ENCODE measurements at regions not wholly inside any gene's neighbourhood (a gene's known extent, or its start where the extent isn't known, plus 50 kb on each side); places are given as distances from the start of the nearest gene placed in this dataset.

DNA sequence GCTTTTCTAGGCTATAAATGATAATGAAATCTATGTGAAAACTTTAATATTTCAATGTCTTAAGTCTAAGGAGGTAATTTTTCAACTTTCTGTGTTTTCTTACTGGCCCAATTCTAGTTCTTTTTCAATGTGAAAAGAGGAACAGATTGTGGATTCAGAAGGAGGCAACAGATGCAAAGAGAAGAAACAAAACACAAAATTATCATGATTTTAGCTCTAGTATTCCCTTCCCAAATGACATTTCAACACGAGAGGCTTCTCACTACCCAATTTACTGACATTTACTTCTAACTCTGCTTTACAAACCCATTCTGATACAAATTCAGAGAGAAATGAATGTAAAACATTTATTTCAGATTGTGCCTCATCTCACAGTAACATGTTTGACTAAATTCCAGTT, 169.4 kb downstream of the WT1 start:
- no peak for DNase-seq (ENCODE audit: low read depth in 2 of 2)

DNA sequence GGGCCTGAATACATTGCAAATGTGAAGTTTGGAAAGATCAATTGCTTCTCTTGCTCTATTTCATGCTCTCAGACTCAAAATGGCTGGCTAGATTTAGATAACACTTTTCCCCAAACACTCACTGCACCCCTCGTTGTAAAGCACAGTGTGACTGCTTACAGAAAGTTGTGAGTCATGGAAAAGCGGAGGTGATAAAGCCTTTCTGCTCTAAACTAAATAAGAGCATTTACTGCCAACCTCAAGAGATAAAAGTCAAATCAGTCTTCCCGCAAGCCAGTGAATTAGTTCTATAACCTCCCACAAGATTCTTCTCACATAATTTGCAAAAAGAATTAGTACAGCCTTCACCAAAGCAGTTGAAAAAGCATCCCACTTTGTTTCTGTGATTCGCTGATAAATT, 168.7 kb downstream of the WT1 start:
- no peak for DNase-seq (ENCODE audit: low read depth in 2 of 2)

DNA sequence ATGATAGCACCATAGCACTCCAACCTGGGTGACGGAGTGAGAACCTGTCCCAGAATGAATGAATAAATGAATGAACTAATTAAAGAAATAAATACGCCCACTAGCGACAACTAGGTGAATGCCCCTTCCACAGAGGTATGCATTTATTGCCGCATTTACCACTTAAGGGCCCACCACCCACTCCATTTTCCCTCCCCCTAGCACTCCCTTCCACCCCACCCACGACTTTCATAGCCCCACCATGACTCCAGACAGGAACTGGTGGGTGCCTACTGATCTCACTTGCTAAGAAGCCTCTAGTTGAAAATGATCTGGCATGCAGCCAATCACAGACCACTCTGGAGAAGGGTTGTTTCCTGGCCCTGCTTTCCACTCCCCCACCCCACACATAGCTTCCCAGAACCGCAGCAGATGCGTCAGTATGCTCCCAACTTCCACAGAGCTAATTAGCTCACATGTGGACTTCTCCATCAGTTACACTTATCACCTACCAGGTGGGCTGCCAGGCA, 167.6 kb downstream of the WT1 start:
- DNase-seq (ENCODE audit: low read depth in 2 of 2): no peak

DNA sequence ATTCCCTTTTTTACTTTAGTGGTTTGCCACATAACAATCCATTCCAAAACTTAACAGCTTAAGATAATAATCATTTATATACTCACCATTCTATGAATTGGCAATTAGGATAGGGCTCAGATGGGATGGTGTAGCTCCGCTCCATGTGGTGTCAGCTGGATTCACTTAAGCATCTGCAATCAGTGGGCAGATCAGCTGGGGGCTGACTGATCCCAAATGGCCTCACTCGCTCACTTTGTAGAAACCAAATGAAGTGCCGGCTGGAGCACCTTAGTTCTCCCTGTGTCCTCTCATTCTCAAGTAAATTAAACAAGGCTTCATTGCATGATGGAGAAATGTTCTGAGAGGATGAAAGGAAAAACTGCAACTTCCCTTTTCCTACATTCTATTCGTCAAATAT, 161.4 kb downstream of the WT1 start:
- no peak for DNase-seq (ENCODE audit: low read depth in 2 of 2)

DNA sequence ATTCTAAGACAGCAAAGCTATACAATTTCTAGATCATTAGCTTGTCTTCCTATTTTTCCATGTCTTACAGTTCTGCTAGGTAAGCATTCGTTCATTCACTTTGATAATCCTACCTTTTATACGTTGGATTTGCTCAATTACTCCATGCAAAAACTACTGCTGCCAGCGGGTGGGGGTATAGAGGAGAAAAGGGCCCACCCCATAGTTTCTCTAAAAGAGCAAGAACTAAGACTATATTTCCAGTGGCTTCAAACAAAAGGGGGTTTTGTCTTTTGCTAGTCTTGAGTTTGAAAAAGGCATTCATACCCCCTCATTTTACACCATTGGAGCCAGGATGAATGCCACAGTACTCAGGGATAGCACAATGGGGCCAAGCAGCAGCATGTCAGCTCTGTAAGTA, 155.7 kb downstream of the WT1 start:
- no peak for DNase-seq (ENCODE audit: low read depth in 2 of 2)

DNA sequence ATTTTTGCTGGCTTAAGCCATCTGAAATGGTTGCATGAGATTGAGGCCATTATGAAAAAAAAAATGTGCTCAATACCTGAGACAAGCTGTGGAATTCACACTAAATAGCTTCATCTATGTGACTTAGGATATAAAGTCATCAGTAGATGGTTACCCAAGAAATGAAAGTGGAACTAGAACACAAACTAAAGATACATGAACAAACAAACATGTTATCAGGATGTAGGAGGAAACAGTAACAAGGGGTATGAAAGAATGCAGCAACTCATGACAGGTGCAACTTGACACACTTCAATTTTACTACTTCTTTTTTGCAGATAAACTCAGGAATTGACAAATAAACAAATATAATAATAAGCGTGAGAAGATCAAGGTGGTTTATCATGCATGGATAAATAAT, 155.0 kb downstream of the WT1 start:
- DNase-seq (ENCODE audit: low read depth in 2 of 2): no peak

DNA sequence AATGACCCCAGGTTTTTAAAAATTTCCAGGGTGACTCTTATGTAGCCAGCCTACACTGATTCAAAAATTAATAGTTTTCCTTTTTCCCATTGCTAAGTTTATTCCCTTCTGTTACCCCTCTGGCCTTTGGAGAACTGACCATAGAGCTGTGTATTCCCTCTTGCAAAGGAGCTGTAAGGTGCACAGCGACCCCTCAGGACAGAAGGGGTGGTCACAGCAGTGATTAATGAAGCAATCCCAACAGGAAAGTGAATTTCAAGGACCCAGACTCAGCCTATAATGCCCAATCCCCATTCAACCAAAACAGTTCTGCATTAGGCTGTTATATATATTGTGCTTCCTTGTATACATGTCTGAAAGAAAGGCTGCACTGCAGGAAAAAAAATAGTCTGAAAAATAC, 147.1 kb downstream of the WT1 start:
- no peak for DNase-seq (ENCODE audit: low read depth in 2 of 2)

DNA sequence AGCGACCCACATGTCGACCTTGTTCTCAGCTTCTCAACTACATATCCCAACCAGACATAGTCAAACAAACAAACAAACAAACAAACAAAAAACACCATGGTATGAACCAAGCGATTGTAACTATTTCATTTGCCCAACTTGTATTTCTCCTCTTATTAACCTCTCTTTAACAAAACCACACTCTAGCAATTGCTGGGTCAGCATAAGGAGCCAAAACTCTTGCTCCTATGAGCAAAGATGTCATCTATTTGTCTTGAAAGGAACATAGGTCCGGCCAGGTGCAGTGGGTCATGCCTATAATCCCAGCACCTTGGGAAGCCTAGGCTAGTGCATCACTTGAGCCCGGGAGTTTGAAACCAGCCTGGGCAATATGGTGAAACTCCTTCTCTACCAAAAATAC, 145.6 kb downstream of the WT1 start:
- DNase-seq (ENCODE audit: low read depth in 2 of 2): no peak

DNA sequence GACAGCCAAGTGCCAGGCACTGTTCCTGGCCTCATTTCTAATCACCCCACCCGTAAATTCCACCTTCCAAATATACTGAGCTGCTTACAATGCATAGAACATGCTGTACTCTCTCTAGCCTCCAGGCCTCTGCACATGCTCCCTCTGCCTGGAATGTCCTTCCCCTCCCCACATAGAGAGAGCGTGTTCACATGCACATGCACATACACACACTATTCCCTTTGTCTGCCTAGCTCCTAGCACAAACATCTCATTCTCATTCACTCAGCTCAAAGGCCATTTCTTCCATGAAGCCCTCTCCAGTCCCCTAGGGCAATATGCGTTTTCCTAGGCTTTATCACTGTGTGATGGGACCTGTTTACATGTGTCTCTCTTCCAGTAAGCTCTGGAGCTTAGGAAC, 144.6 kb downstream of the WT1 start:
- no peak for DNase-seq (ENCODE audit: low read depth in 2 of 2)

DNA sequence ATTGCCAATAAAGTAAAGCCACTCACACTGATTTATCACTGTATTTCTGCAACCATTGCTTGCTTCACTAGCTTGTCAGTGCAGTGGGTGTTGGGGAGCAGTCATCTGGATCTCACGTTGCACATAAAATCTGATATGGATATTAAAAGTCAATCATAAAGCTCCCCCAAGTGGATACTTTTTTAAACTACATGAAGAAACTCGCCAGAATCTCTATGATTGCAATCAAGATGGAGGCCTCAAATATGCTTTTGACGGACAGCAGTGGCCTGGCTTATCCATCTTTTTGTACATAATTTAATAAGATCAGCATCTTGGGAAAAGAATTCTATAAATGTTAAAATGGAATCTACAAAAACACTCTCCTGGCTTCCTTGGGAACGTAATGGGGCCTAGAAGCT, 137.7 kb downstream of the WT1 start:
- DNase-seq (ENCODE audit: low read depth in 2 of 2): no peak

DNA sequence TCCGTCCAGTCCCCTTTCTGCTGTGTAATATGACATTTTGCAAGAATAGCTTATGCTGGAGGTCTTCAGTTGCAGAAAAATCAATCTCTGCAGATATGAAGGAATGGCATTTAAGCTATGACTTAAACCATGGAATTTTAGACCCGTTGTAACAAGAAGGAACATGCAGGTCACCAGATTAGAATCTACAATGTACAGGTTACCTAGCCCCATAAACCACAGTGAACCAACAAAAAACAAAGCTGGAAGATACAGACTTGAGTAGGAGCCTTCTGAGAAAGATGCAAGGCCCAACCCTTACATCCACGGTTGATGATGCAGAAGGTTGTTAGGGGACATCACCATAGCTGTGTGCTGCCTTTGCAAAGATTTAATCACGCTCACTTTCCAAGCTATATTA, 132.5 kb downstream of the WT1 start:
- DNase-seq (ENCODE audit: low read depth in 2 of 2): no peak

DNA sequence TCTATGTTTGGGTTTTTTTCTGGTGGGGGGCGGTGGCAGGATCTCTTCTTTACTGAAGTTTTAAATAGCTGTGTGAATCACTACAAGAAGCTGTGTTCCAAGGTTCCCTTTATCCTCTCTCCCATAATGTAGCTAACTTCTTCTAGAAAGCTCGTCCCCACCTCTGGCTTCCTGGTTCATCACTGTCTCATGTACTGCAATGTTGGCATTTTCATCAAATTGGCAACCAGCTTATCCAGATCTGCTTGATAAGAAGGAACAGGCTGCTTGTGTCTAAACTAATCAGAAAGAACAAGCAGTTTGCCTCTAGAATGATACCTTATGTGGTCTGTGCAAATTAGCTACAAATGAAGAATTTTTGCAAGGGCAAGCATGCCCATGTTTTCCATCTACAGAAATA, 130.8 kb downstream of the WT1 start:
- no peak for DNase-seq (ENCODE audit: low read depth in 2 of 2)

DNA sequence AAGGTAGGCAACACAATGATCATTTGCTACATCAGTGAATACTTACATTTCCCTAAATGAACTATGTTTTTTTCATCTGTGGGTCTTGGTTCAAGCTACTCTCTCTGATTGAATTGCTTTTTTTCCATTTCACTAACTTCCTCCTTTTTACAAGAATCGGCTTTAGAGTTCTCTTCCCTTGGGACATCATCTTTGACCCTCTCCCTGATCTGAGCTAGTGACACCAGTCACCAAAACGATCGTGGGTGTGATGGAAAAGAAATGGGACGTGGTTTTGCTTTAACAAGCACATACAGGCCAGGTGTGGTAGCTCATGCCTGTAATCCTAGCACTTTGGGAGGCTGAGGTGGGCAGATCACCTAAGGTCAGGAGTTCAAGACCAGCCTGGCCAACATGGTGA, 129.9 kb downstream of the WT1 start:
- no peak for DNase-seq (ENCODE audit: low read depth in 2 of 2)

DNA sequence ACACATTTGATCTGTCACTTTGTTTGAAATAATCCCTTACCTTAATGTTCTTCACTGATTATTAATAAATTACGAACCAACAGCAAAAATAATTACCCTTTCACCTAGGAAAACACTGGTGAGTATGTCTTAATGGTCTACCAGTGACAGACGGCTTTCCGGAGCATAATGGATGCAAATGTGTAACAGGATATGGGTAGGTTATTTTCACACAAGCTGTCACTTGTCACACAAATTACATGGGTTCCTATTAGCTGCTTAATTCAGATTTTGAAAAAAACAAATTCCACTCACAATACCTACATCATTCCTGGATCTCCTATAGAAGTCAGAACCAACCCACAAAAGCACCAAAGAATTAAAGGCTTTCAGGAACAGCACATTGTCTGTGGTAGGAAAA, 127.9 kb downstream of the WT1 start:
- DNase-seq (ENCODE audit: low read depth in 2 of 2): no peak

DNA sequence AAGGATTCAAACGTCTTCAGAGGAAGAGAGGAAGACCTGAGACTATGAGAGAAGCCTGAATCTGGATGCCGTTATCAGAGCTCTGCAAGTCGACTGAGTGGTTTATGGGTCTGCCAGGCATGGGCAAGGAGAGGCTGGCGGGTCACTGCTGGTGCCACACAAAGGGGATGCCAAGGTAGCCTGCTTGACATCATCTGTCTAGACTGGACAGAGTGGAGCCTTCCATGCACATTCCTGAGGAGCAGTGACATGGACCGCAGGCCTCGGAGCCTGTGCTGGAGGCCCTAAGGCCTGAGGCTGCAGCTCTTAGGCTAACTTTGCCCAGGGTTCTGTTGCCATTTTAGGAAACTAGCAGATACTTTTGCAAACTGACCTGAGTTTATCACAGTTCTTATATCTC, 127.4 kb downstream of the WT1 start:
- DNase-seq (ENCODE audit: low read depth in 2 of 2): no peak

DNA sequence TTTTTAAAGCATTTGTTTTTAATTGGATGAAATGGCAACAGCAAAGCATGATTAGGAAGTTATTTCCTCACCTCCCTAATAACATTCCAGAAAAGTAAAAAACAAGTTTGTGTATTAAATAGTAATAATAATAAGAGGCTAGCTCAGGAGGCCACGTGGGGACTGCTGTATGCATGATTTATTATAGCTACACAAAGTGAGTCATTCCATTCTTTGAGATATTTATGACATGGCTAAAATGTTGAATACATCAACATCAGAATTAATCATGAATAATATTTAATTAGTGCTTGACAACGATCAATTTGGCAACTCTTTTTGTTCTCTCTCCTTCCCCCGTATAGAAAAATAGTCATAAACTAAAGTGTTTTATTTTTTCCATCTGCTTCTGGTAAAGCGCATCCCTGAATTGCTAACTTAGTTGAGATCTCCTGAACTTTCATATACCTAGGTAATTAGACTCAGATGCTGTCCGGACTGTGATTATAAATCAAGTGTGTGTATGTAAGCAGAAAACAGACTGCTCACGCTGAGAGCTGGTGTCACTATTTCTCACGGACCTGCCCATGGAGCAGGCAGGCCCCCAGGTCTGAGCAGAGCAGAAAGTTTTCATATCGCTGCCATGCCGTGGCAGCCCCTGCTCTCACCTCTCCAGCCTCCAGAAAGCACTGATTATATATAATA, 125.7 kb downstream of the WT1 start:
- no peak for DNase-seq (ENCODE audit: low read depth in 2 of 2)

DNA sequence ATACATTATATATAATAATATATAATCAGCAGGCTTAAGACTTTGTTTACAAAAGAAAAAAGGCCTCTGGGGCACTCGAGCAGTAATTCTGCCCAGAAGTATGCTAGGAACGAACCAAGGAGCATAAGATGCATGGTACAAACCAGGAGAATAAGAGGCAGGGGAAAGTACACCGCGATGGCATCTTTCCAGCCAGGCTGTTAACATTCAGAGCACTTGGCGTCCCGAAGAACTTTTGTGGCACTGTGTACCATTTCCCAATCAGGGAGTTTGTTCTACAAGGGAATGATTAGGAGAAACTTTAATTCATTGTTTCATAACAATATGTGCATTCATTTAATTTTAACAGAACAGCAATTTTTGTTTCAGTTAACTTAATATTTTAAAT, 125.1 kb downstream of the WT1 start:
- DNase-seq (ENCODE audit: low read depth in 2 of 2): no peak

DNA sequence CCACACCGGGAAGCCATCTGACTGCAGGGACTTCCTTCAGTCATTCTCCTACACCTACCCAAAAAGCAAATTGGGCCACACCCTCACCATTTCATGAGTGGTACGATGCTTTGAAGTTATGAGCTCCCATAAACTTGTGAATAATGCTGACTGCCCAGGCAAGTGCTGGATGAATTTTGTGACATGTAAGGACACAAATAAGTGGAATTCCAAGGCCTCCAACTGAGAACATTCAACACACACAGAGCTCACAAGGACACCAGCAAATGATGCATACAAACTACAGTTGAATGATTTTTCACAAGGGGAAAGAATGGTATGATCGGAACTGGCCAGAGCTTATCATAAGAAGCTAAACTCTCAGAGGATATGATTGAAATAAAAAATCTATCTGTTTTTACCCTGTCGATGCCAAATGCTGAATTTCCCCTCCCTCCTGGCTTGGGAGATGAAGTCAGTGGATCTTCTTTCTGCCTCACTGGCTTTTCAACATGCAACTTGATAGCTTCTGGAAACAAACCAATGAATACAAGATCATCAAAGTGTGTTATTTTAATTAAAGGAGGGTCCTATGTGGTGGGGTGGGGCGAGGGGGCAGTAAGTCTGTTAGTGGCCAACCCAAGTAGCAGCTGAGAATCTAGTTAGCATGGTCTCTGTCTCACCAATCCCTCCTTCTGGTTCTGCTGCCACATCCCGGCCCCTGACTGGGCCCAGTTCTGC, 123.8 kb downstream of the WT1 start:
- DNase-seq (ENCODE audit: low read depth in 2 of 2): no peak

DNA sequence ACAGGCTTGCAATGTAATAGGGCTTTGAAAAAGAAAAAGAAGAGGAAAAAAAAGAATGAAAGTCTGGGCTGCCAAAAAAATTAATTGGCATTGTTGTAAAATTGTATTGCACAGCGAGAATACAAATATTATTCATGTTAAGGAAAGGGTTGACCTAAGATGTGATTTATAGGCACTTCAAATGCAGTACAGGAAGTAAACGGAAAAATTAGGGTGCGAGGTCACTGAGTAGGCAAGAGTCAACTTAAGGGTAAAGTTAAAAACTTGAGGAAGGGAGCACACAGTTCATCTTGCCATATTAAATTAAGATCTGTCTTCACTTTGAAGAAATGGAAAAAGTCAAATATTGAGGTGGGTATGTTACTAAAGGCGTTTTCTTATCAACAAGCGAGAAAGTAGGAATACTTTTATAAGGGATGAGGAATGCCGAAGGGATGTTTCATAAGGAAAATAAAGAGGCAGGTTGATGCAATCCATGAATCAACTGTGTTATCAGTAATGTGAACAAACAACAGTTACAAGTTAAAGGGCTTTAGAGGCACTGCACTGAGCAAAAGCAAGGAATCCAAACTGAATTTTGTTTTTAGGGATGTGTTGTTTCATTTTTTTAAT, 123.0 kb downstream of the WT1 start:
- DNase-seq (ENCODE audit: low read depth in 2 of 2): no peak

DNA sequence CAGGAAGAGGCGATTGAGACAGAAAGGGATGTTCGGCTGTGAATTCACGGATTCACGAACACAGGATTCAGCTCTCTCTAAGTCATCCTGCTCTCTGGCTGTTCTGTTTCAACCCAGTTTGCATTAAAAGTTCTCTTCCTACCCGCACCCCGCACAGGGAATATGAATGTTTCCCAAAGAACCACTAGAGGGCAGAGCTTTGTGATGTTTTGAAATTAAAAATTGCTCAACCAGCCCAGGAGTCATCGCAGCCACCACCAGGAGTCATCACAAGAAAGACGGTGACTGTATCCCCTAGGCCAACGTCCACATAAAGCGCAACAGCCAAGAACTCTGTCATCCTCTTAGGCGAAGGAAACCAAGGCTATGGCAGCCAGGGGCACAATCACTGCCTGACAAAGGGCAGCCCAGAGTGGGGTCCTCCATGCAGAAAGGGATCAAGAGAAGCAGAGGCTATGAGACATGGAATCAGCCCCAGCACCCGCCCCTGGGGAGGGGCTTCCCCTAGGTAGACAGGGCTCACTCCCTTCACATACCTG, 122.4 kb downstream of the WT1 start:
- DNase-seq (ENCODE audit: low read depth in 2 of 2): peak; percentile 29 to 38

DNA sequence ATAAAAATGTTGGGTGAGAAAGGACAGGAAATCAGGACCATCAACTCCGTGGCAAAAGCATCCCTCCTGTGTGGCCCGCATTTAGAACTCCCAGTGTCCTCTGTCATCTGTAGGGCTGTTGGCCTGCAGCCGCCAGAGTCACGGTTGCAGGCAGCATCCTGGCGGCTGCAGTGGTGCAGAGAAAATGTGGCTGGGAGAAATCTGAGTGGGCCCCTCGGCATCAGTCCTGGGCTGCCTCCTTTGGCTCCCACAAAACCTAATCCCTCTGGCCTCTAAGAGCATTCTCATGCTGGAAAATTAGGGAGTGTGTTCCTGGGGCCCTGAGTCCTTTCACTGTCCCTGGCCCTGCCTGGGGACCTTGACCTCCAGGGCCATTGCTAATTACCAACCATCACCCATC, 121.9 kb downstream of the WT1 start:
- DNase-seq (ENCODE audit: low read depth in 2 of 2): no peak

DNA sequence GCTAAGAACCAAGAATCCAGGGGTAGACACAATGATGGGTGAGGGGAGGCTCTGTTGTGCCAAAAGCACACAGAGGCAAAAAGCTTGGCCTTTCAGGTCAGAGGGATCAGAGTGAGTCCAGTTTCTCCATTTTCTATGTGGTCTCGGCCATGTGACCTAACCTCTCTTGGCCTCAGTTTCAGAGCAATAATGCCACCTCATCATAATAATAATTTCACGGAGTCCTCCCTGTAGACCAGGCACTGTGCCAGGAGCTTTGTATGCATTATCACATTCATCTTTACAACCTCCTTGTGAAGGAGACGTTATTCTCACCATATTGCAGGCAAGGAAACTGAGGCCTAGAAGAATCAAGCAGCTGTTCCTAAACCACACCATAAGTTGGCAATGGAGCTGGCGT, 120.2 kb downstream of the WT1 start:
- DNase-seq (ENCODE audit: low read depth in 2 of 2): no peak

DNA sequence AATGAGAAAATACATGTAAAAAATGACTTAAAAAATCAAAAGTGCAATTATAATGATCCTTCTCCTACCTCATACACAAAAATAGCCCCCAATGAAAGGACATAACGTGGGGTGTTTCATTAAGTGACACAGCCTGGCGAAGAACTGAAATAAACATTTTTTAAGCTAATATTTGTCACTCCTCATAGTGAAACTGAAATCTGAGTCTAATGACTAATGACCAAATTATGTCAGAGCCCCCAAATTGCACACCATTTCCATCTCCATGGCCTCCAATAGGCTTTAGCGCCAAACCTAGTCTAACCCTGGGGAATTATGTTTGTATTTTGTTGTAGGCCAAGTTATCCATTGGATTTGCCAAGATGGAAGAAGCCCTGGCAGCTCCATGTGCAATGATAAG, 119.1 kb downstream of the WT1 start:
- no peak for DNase-seq (ENCODE audit: low read depth in 2 of 2)

Measured in stimulated activated CD4-positive, alpha-beta T cell treated with anti-CD3 and anti-CD28 coated beads, Interleukin-15, amount 100 ng/mL, for 48 hours (primary cell).